IMR-90 (cell line): ENCODE measurements at regions not wholly inside any gene's neighbourhood (a gene's known extent, or its start where the extent isn't known, plus 50 kb on each side); places are given as distances from the start of the nearest gene placed in this dataset.

Experiments used
- ATAC-seq: fragments of 200-7000 bp; cut with Tn5 transposase; 2 replicates; pipeline ENCODE4 v1.9.1; 2020; ENCODE audit warnings: low read depth, mild to moderate bottlenecking, moderate library complexity
- BruUV-seq: library from RNA; stranded (reverse); fragments of 400-500 nt; replicated peaks from 2 replicates; lab custom pipeline; 2021; lab: Mats Ljungman, UMichigan
- CTCF ChIA-PET: fragments of 300-600 bp; formaldehyde crosslinking; extraction: SDS; loops from one replicate; lab custom pipeline; 2021; ENCODE audit warnings: antibody characterized with exemption; lab: Yijun Ruan, JAX
- POLR2A ChIA-PET: fragments of 300-600 bp; sonication (Branson Sonifier 250); formaldehyde crosslinking; loops from one replicate; lab custom pipeline; 2022; ENCODE audit warnings: antibody characterized with exemption; ENCODE audit not compliant: unreplicated experiment; lab: Charles Lee
- DNase-seq: peaks from one replicate; pipeline ENCODE4 v3.0.0; 2013
- H2AFZ ChIP-seq: replicated peaks from 2 replicates; pipeline ENCODE3; 2013; ENCODE audit warnings: low read length, mild to moderate bottlenecking; ENCODE audit not compliant: poor library complexity
- H2AK5ac ChIP-seq: 2 replicates; pipeline ENCODE4 v1.6.1; 2013; ENCODE audit warnings: low read depth, low read length, inconsistent platforms
- H2AK9ac ChIP-seq: replicated peaks from 2 replicates; pipeline ENCODE3; 2013; ENCODE audit warnings: mild to moderate bottlenecking, low read depth, low read length, moderate library complexity; ENCODE audit not compliant: poor library complexity
- H2BK120ac ChIP-seq: 2 replicates; pipeline ENCODE4 v1.6.1; 2013; ENCODE audit warnings: low read depth, low read length, inconsistent platforms
- H2BK15ac ChIP-seq: 3 replicates; pipeline ENCODE4 v1.6.1; 2013; ENCODE audit warnings: low read depth, low read length, inconsistent platforms
- H2BK20ac ChIP-seq: 2 replicates; pipeline ENCODE4 v1.6.1; 2013; ENCODE audit warnings: low read depth, mild to moderate bottlenecking, inconsistent platforms, low read length, moderate library complexity
- H2BK5ac ChIP-seq: 2 replicates; pipeline ENCODE4 v1.6.1; 2013; ENCODE audit warnings: mild to moderate bottlenecking, low read depth, low read length, inconsistent platforms; ENCODE audit not compliant: poor library complexity, severe bottlenecking
- H3K14ac ChIP-seq: replicated peaks from 2 replicates; pipeline ENCODE4 v1.6.1; 2013; ENCODE audit warnings: low read depth, low read length, inconsistent platforms
- H3K18ac ChIP-seq: 2 replicates; pipeline ENCODE4 v1.6.1; 2013; ENCODE audit warnings: low read depth, low read length, control low read depth
- H3K23ac ChIP-seq: 2 replicates; pipeline ENCODE4 v1.6.1; 2013; ENCODE audit warnings: low read depth, low read length, inconsistent platforms
- H3K27ac ChIP-seq: 2 replicates; pipeline ENCODE4 v1.5.1; 2013; ENCODE audit warnings: mild to moderate bottlenecking, control low read depth, low read length; ENCODE audit not compliant: insufficient read depth
- H3K27me3 ChIP-seq: 2 replicates; pipeline ENCODE4 v1.6.1; 2013; ENCODE audit warnings: low read length; ENCODE audit not compliant: control insufficient read depth, insufficient read depth
- H3K36me3 ChIP-seq: 2 replicates; pipeline ENCODE4 v1.6.1; 2013; ENCODE audit warnings: low read length, mixed read lengths; ENCODE audit not compliant: control insufficient read depth, insufficient read depth
- H3K4ac ChIP-seq: 2 replicates; pipeline ENCODE4 v1.6.1; 2013; ENCODE audit warnings: low read depth, low read length, inconsistent platforms
- H3K4me1 ChIP-seq: 2 replicates; pipeline ENCODE4 v1.6.1; 2013; ENCODE audit warnings: low read length, mixed read lengths; ENCODE audit not compliant: control insufficient read depth, insufficient read depth
- H3K4me2 ChIP-seq: 2 replicates; pipeline ENCODE4 v1.6.1; 2013; ENCODE audit warnings: low read depth, mild to moderate bottlenecking, control low read depth, low read length, moderate library complexity
- H3K4me3 ChIP-seq: 2 replicates; pipeline ENCODE4 v1.5.1; 2013; ENCODE audit warnings: low read depth, mild to moderate bottlenecking, control low read depth, low read length, moderate library complexity; ENCODE audit not compliant: insufficient read depth
- H3K56ac ChIP-seq: 2 replicates; pipeline ENCODE4 v1.6.1; 2013; ENCODE audit warnings: low read length, inconsistent platforms; ENCODE audit not compliant: insufficient read depth; ENCODE audit errors: extremely low read depth
- H3K79me1 ChIP-seq, 2 experiments: 2 replicates each; pipeline ENCODE4 v1.6.1; 2013; ENCODE audit warnings: low read length in 2 of 2, inconsistent platforms in 1 of 2, low read depth in 1 of 2
- H3K9ac ChIP-seq: 2 replicates; pipeline ENCODE4 v1.6.1; 2013; ENCODE audit warnings: low read depth, low read length, control low read depth
- H3K9me1 ChIP-seq: 2 replicates; pipeline ENCODE4 v1.6.1; 2013; ENCODE audit warnings: low read length, inconsistent platforms; ENCODE audit not compliant: insufficient read depth
- H3K9me3 ChIP-seq: 2 replicates; pipeline ENCODE4 v1.6.1; 2013; ENCODE audit warnings: low read length; ENCODE audit not compliant: control insufficient read depth, insufficient read depth
- H4K20me1 ChIP-seq: 2 replicates; pipeline ENCODE4 v1.6.1; 2013; ENCODE audit warnings: low read length, inconsistent platforms; ENCODE audit not compliant: insufficient read depth
- H4K5ac ChIP-seq: 2 replicates; pipeline ENCODE4 v1.6.1; 2013; ENCODE audit warnings: mild to moderate bottlenecking, low read depth, low read length, control low read depth
- H4K8ac ChIP-seq, 2 experiments: 2 replicates each; pipeline ENCODE4 v1.6.1; 2013; ENCODE audit warnings: low read depth in 2 of 2, low read length in 2 of 2, control low read depth in 1 of 2, inconsistent platforms in 1 of 2
- H4K91ac ChIP-seq: 2 replicates; pipeline ENCODE4 v1.6.1; 2013; ENCODE audit warnings: low read depth, low read length, inconsistent platforms; ENCODE audit not compliant: insufficient read depth
- CHD1 ChIP-seq: IDR thresholded peaks from 2 replicates; pipeline ENCODE4 v1.6.1; 2012; ENCODE audit warnings: low read depth, low read length, improper control_type of control experiment
- MAFK ChIP-seq: IDR thresholded peaks from 2 replicates; pipeline ENCODE4 v1.6.1; 2012; ENCODE audit warnings: low read depth, low read length, improper control_type of control experiment
- RAD21 ChIP-seq: IDR thresholded peaks from 2 replicates; pipeline ENCODE4 v1.6.1; 2012; ENCODE audit warnings: low read length, improper control_type of control experiment
- RFX5 ChIP-seq: IDR thresholded peaks from 2 replicates; pipeline ENCODE4 v1.8.0; 2012; ENCODE audit warnings: low read depth, mild to moderate bottlenecking, low read length, moderate library complexity
- SMC3 ChIP-seq: fragments of 150-350 bp; IDR thresholded peaks from 2 replicates; pipeline ENCODE4 v1.6.1; 2016; ENCODE audit warnings: low read depth, mild to moderate bottlenecking, antibody characterized with exemption, low read length, moderate library complexity
- WGBS, 2 experiments: methylation state at CpG; one replicate each; pipeline versions ENCODE4 v1.1.5 to v1.1.7; 2013; ENCODE audit warnings: missing lambda C conversion rate in 2 of 2; ENCODE audit not compliant: insufficient read length in 1 of 2; ENCODE audit errors: extremely low coverage in 2 of 2; 5-methylcytosine and 5-hydroxymethylcytosine counted together
- dilution Hi-C: fragments of 300-500 bp; cut with HindIII; formaldehyde crosslinking; loops from one replicate; pipeline ENCODE4 v1.14.3; 2018; ENCODE audit warnings: low sequenced_read_pairs; ENCODE audit not compliant: unreplicated experiment
- in situ Hi-C: fragments of 300-500 bp; cut with MboI; formaldehyde crosslinking; loops from 3 replicates; pipeline ENCODE4 v1.14.3; 2019; ENCODE audit warnings: low sequenced_read_pairs, inconsistent platforms, mixed read lengths
- intact Hi-C: fragments of 100-400 bp; cut with micrococcal nuclease; formaldehyde crosslinking; loops from 2 replicates; pipeline ENCODE4 v1.10.0; 2022
- TF ChIP-seq, protein P1 (sequence below): fragments of 150-350 bp; IDR thresholded peaks from 2 replicates; pipeline ENCODE4 v1.6.1; 2016; ENCODE audit warnings: low read depth, mild to moderate bottlenecking, low read length, moderate library complexity, borderline replicate concordance

DNA sequence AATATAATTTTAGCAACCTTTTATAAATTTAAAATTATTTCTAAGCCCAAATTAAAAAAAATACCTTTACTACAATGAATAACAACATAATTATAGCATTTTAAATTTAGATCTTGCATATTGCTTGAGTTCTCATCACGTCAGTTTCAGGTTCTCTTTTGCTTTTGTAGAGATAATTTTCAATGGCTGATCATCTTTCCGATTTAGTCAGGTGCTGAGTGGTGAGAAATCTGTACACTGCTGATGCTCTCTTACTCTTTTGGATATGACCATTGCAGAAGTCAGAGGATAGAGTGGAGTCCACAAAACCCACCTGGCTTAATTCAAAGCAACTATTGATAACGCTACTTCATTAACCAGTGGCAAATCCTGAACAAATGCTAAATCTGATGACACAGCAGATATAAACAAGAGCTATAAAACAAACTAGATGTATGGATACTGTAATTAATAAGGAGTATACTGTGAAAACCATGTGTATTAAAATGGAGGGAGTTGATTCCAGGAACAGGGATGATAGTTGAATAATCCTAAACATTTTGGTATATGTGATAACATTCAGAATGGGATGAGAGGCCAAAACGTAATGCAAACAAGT, 394.8 kb downstream of the CSNK1G3 start:
- no peak overlapping the region for H4K91ac ChIP-seq
- BruUV-seq = no TSS peak
- no peaks in the 10 kb centered on the region for H3K9me3 ChIP-seq
- no peak overlapping the region for H2BK120ac ChIP-seq
- H3K18ac ChIP-seq = no peak overlapping the region
- H3K23ac ChIP-seq = no peak overlapping the region
- no peak overlapping the region for H3K4ac ChIP-seq
- H3K27me3 ChIP-seq = no peaks in the 10 kb centered on the region
- H4K20me1 ChIP-seq = no peaks in the 10 kb centered on the region
- H2AK9ac ChIP-seq = no peak overlapping the region
- in situ Hi-C loops = no loop called here
- H3K4me3 ChIP-seq = no peak overlapping the region
- H3K14ac ChIP-seq = no peak overlapping the region
- H3K4me1 ChIP-seq = no peaks in the 10 kb centered on the region
- dilution Hi-C loops = no loop called here
- no peak overlapping the region for H2BK20ac ChIP-seq
- intact Hi-C loops = no loop called here
- no peak overlapping the region for H3K9ac ChIP-seq
- H4K8ac ChIP-seq = no peak overlapping the region
- no peak overlapping the region for H3K56ac ChIP-seq
- CTCF ChIA-PET = interaction anchor here (0.5 kb wide), 1 partner anchor 205 kb away, joined by 3 read pairs; no protein-coding TSS in a partner anchor
- H3K79me1 ChIP-seq = no peaks in the 10 kb centered on the region
- DNase-seq (no peak), ATAC-seq (no peak)
- no peak overlapping the region for H2AFZ ChIP-seq
- no peak for TF ChIP-seq RAD21
- TF ChIP-seq, protein P1, sequence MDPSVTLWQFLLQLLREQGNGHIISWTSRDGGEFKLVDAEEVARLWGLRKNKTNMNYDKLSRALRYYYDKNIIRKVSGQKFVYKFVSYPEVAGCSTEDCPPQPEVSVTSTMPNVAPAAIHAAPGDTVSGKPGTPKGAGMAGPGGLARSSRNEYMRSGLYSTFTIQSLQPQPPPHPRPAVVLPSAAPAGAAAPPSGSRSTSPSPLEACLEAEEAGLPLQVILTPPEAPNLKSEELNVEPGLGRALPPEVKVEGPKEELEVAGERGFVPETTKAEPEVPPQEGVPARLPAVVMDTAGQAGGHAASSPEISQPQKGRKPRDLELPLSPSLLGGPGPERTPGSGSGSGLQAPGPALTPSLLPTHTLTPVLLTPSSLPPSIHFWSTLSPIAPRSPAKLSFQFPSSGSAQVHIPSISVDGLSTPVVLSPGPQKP = no peak
- no peak for TF ChIP-seq SMC3
- peak; percentile 95 for TF ChIP-seq MAFK
- no peak for TF ChIP-seq RFX5
- no peak for TF ChIP-seq CHD1
- no peaks in the 10 kb centered on the region for H3K9me1 ChIP-seq
- H3K36me3 ChIP-seq = no peaks in the 10 kb centered on the region
- POLR2A ChIA-PET = no interaction called here
- H3K4me2 ChIP-seq = no peak overlapping the region
- H2BK15ac ChIP-seq = no peak overlapping the region
- no peak overlapping the region for H4K5ac ChIP-seq
- no peak overlapping the region for H2AK5ac ChIP-seq
- H2BK5ac ChIP-seq = no peak overlapping the region
- 80% methylated on average over 1 of the region's 4 CpGs; no CpG with 5 or more reads in 1 of the 2 experiments for WGBS, 2 experiments
- H3K27ac ChIP-seq = no peak overlapping the region
